NCI-H2227 treated with DMSO at 0.1 percent for 48 hours (cell line): ENCODE measurements at regions not wholly inside any gene's neighbourhood (a gene's known extent, or its start where the extent isn't known, plus 50 kb on each side); places are given as distances from the start of the nearest gene placed in this dataset.

ENCODE experiments used
- DNase-seq: peaks from one replicate; lab custom pipeline; 2025; lab: John Stamatoyannopoulos, UW

DNA sequence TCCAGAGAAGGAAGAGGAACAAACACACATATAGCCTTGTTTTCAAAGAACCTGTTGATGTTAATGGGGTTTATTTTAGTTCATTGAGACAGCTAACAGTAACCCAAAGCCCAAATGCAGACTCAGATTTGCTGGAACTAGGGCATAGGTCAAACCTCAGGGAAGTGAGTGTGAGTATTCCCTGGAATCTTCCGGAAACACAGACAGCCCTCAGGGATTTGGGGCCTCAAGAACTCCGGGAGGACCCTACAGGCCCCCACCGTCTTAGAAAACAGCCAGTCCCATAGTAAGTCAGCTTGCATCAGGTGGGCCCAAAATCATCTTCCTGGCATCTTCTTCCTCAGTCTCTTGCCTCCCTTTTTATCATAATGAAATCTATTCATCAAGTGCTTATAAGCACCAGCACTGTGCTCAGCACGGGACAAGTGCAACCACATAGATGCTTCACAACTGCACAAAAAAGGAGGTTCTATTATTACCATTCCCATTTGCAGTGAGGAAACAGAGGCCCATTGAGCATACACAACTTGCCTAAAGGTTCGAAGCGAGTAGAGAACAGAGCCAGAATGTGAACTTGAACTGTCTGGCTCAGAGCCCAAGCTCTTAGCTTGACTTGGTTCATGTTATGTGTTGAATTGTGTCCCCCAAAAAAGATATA, 50.2 kb upstream of the BCL11A start:
- DNase-seq = no peak

GRCh38 chr2:60604486-60605064, 51.1 kb upstream of the BCL11A start:
- DNase-seq = no peak

DNA sequence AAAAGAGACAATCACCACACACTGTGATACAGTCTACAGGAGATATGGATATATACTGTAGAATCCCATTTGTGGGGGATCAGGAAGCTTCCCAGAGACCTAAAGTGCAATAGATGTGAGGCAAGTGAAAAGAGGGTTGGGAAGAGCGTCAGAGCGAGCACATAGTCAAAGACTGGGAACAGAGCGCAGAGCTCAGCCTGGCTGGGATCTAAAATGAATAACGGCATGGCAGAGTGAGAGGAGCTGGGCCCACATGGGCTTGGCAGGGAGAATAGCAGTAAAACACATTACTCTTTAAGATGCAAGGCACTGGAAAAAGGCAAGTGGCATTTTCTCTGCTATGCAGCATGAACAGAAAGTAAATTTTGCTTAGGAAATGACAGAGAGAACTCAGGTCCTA, 52.4 kb upstream of the BCL11A start:
- no peak for DNase-seq

DNA sequence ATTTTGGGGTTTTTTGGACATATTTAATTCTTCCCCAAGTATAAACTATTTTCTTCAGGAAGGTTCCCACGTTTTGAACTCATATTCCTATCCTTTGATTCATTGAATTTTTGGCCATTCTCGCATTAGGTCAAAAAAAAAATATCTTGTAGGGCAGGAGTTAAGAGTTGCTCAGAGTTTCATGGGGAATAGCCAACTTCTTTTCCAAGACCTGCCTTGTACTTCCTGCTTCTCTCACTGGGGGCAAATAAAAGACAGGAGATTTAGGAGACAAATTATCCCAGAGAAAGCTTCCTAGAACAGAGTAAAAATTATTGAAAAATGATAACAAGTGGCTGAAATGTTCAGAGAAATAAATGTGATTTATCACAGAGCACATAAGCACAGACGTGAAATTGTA, 55.2 kb upstream of the BCL11A start:
- DNase-seq = no peak

GRCh38 chr2:60612033-60612432, 58.6 kb upstream of the BCL11A start:
- DNase-seq = no peak

- no peak for DNase-seq
Measured at GRCh38 chr2:60614319-60614718, 60.9 kb upstream of the BCL11A start.

GRCh38 chr2:60621688-60622429, 68.4 kb upstream of the BCL11A start:
- peak; percentile 97 for DNase-seq

- no peak for DNase-seq
Measured at GRCh38 chr2:60623040-60623439, 69.6 kb upstream of the BCL11A start.

- no peak for DNase-seq
Measured at GRCh38 chr2:60627412-60627811, 74.0 kb upstream of the BCL11A start.

DNA sequence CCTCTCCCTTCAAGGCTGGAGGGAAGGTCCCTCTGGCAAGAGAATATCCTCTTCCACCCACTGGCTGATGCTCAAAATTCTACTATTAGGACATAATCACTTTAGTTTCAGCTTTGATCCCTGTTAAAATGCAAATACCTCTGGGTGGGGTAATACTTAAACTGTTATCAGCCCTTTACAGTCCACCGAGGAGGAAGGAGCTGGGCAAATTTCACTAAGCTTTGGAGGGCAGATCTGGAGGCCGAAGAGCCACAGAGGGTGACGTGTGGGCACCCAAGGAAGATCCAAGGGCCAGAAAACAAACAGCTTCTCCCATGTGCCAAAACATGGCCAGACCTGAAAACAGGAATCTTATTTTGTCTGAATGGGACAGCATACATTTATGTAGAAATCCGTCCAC, 74.6 kb upstream of the BCL11A start:
- no peak for DNase-seq

DNA sequence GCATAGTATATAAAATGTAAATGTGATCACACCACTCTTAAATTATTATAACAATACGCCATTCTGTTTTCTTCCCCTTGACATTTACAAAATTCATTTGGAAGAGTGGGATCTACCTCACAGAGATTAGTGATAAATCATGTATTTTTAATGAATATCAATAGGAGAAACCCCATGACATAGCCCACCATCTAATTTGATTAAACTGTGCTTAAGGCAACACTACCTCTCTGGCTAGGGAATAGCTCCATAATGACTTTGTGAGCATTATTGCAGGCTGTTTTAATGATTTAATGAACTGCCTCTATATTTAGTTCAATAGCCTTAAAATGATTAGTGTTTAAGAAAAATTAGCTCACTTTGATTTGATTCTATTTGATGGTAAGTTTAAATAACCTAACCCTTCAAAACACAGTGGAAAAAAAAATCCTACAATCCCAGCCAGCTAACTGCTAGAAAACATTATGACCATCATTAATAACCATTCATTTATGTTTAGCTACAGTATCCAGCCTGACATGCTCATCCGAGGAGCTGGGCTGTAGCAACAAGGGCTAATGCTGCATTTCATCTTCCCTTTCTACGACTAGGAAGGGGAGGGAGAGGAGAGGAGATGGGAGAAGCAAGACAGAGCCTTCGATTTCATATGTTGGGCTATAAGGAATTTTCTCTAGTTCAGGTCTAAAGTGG, 75.3 kb upstream of the BCL11A start:
- DNase-seq = no peak

- no peak for DNase-seq
Measured at GRCh38 chr2:60629305-60629662, 75.8 kb upstream of the BCL11A start.

GRCh38 chr2:60629801-60630385, 76.4 kb upstream of the BCL11A start:
- DNase-seq = no peak

GRCh38 chr2:60633615-60634014, 80.2 kb upstream of the BCL11A start:
- DNase-seq = peak; percentile 65

GRCh38 chr2:60634438-60634837, 81.0 kb upstream of the BCL11A start:
- DNase-seq = no peak

GRCh38 chr2:60641811-60642788, 88.6 kb upstream of the BCL11A start:
- DNase-seq = peak; percentile 40

GRCh38 chr2:60643747-60644146, 90.3 kb upstream of the BCL11A start:
- DNase-seq = no peak

- DNase-seq = no peak
Measured at GRCh38 chr2:60644951-60645350, 91.5 kb upstream of the BCL11A start.

- DNase-seq = peak; percentile 38
Measured at GRCh38 chr2:60648191-60648590, 94.7 kb upstream of the BCL11A start.

- no peak for DNase-seq
Measured at GRCh38 chr2:60649721-60650120, 96.3 kb upstream of the BCL11A start.

GRCh38 chr2:60652832-60653340, 99.4 kb upstream of the BCL11A start:
- DNase-seq = no peak
